GM23338 (cell line): ENCODE measurements at regions not wholly inside any gene's neighbourhood (a gene's known extent, or its start where the extent isn't known, plus 50 kb on each side); places are given as distances from the start of the nearest gene placed in this dataset.

ENCODE experiments used
- ATAC-seq: fragments of 200-7000 bp; cut with Tn5 transposase; 3 replicates; pipeline ENCODE4 v1.9.1; 2020
- DNase-seq: peaks from one replicate; pipeline ENCODE4 v3.0.0-alpha.2; 2015; ENCODE audit warnings: low spot score
- H2AFZ ChIP-seq: fragments of 200-600 bp; sonication (generic); 2 replicates; pipeline ENCODE4 v1.8.0; 2016; ENCODE audit warnings: antibody characterized with exemption, mild to moderate bottlenecking, moderate library complexity
- H3F3A ChIP-seq: fragments of 200-600 bp; sonication (generic); replicated peaks from 2 replicates; pipeline ENCODE4 v1.8.0; 2017; ENCODE audit warnings: antibody characterized with exemption, mixed run types, low read depth
- H3K27ac ChIP-seq: fragments of 200-600 bp; sonication (generic); 2 replicates; pipeline ENCODE4 v1.6.1; 2016; ENCODE audit warnings: low read depth
- H3K27me3 ChIP-seq: fragments of 200-600 bp; sonication (generic); 2 replicates; pipeline ENCODE4 v1.8.0; 2016; ENCODE audit warnings: mild to moderate bottlenecking, mixed run types, moderate library complexity; ENCODE audit not compliant: insufficient read depth
- H3K36me3 ChIP-seq: fragments of 200-600 bp; sonication (generic); 2 replicates; pipeline ENCODE4 v1.8.0; 2016; ENCODE audit warnings: mild to moderate bottlenecking; ENCODE audit not compliant: insufficient read depth
- H3K4me1 ChIP-seq: fragments of 200-600 bp; sonication (generic); 2 replicates; pipeline ENCODE4 v1.8.0; 2016; ENCODE audit warnings: mild to moderate bottlenecking, moderate library complexity; ENCODE audit not compliant: insufficient read depth
- H3K4me2 ChIP-seq: fragments of 200-600 bp; sonication (generic); 2 replicates; pipeline ENCODE4 v1.7.1; 2017; ENCODE audit warnings: mixed run types
- H3K4me3 ChIP-seq: fragments of 200-600 bp; sonication (generic); 2 replicates; pipeline ENCODE4 v1.6.1; 2016; ENCODE audit warnings: mixed run types
- H3K79me2 ChIP-seq: fragments of 200-600 bp; sonication (generic); replicated peaks from 2 replicates; pipeline ENCODE4 v1.8.0; 2017; ENCODE audit warnings: mild to moderate bottlenecking; ENCODE audit not compliant: insufficient read depth
- H3K9me2 ChIP-seq: fragments of 200-600 bp; sonication (generic); 2 replicates; pipeline ENCODE4 v1.8.0; 2017; ENCODE audit not compliant: insufficient read depth
- H4K20me1 ChIP-seq: fragments of 200-600 bp; sonication (generic); replicated peaks from 2 replicates; pipeline ENCODE4 v1.8.0; 2017; ENCODE audit warnings: mild to moderate bottlenecking; ENCODE audit not compliant: insufficient read depth
- H3K27ac Mint-ChIP-seq: 2 replicates; pipeline ENCODE4 v1.8.0; 2020; ENCODE audit warnings: inconsistent platforms, mild to moderate bottlenecking, moderate library complexity, mixed read lengths
- H3K27me3 Mint-ChIP-seq: 3 replicates; pipeline ENCODE4 v1.8.0; 2022; ENCODE audit warnings: low read depth, mild to moderate bottlenecking, moderate library complexity, mixed read lengths, inconsistent platforms; ENCODE audit not compliant: insufficient read depth, poor library complexity
- H3K36me3 Mint-ChIP-seq: 3 replicates; pipeline ENCODE4 v1.8.0; 2021; ENCODE audit warnings: low read depth, mild to moderate bottlenecking, inconsistent platforms, moderate library complexity, mixed read lengths
- H3K4me1 Mint-ChIP-seq: 3 replicates; pipeline ENCODE4 v1.8.0; 2020; ENCODE audit warnings: mild to moderate bottlenecking, inconsistent platforms, mixed read lengths
- H3K4me3 Mint-ChIP-seq: 3 replicates; pipeline ENCODE4 v1.8.0; 2021; ENCODE audit warnings: moderate library complexity, mild to moderate bottlenecking, inconsistent platforms, mixed read lengths
- H3K9me3 Mint-ChIP-seq: 3 replicates; pipeline ENCODE4 v1.8.0; 2020; ENCODE audit warnings: moderate library complexity, mild to moderate bottlenecking, inconsistent platforms, mixed read lengths
- CREB1 ChIP-seq: fragments of 250-450 bp; sonication (Bioruptor Pico); IDR thresholded peaks from 2 replicates; pipeline ENCODE4 v1.5.0; 2020; ENCODE audit warnings: low read depth, mild to moderate bottlenecking, moderate library complexity
- EZH2 ChIP-seq: fragments of 200-600 bp; sonication (generic); IDR thresholded peaks from one replicate; pipeline ENCODE4 v1.8.0; 2017; ENCODE audit warnings: antibody characterized with exemption, mild to moderate bottlenecking, low read depth; ENCODE audit not compliant: unreplicated experiment
- EZH2phosphoT487 ChIP-seq: fragments of 200-600 bp; sonication (generic); IDR thresholded peaks from one replicate; pipeline ENCODE4 v1.8.1; 2018; ENCODE audit warnings: antibody characterized with exemption; ENCODE audit not compliant: unreplicated experiment
- JUNB ChIP-seq: IDR thresholded peaks from one replicate; pipeline ENCODE4 v1.6.1; 2016; ENCODE audit warnings: antibody characterized with exemption; ENCODE audit not compliant: unreplicated experiment
- NANOG ChIP-seq: IDR thresholded peaks from 2 replicates; pipeline ENCODE4 v1.6.1; 2016; ENCODE audit warnings: antibody characterized with exemption, borderline replicate concordance
- POLR2AphosphoS5 ChIP-seq: IDR thresholded peaks from 2 replicates; pipeline ENCODE4 v1.6.1; 2016; ENCODE audit warnings: antibody characterized with exemption, low read depth
- STAT1 ChIP-seq: IDR thresholded peaks from one replicate; pipeline ENCODE4 v1.6.1; 2016; ENCODE audit warnings: antibody characterized with exemption; ENCODE audit not compliant: unreplicated experiment
- ZNF114 ChIP-seq: fragments of 250-450 bp; sonication (Bioruptor Pico); IDR thresholded peaks from 2 replicates; pipeline ENCODE4 v1.5.0; 2020; ENCODE audit warnings: mild to moderate bottlenecking, moderate library complexity
- ZNF331 ChIP-seq: fragments of 250-450 bp; sonication (Bioruptor Pico); IDR thresholded peaks from 2 replicates; pipeline ENCODE4 v1.5.0; 2020; ENCODE audit warnings: low read depth, mild to moderate bottlenecking, moderate library complexity
- TF ChIP-seq, protein P1 (sequence below): IDR thresholded peaks from 2 replicates; pipeline ENCODE4 v1.6.1; 2016; ENCODE audit warnings: antibody characterized with exemption
- TF ChIP-seq, protein P2 (sequence below), 2 experiments: fragments of 200-600 bp in 1 of 2; sonication (generic) in 1 of 2; conservative IDR thresholded peaks; 2 replicates each; pipeline versions ENCODE4 v1.5.1 to v1.6.1; 2016 to 2017; ENCODE audit warnings: antibody characterized with exemption in 2 of 2, low read depth in 2 of 2, mild to moderate bottlenecking in 2 of 2, moderate library complexity in 1 of 2
- TF ChIP-seq, protein P3 (sequence below): IDR thresholded peaks from one replicate; pipeline ENCODE4 v1.6.1; 2018; ENCODE audit warnings: antibody characterized with exemption; ENCODE audit not compliant: unreplicated experiment
- TF ChIP-seq, protein P4 (sequence below): fragments of 250-450 bp; sonication (Bioruptor Pico); IDR thresholded peaks from 2 replicates; pipeline ENCODE4 v1.5.0; 2020; ENCODE audit warnings: mild to moderate bottlenecking, moderate library complexity

DNA sequence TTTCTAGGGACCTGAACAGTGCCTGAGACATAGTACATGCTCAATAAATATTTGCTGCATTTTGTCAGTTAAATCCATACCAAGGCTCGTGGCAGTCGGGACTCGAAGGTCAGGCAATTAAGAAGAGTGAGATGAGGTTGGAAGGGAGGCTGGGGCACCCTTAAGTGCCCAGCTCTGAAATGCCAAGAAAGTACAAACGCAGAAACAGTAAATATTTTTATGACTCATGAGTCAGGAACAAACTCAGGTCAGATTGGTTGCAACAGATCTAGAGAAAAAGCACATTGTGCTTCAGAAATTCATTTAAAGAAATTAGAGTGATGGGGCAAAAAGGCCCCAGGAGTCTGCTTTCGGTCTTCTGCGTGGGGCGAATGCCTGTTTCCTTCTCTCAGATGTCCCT lies 83.0 kb upstream of the FZD10 start:
- no peak for DNase-seq
- H3K4me1 Mint-ChIP-seq, result no peaks in the 10 kb centered on the region
- no peaks in the 10 kb centered on the region for H3K4me1 ChIP-seq
- no peaks in the 10 kb centered on the region for H3K79me2 ChIP-seq
- no peak overlapping the region for H3K4me2 ChIP-seq
- peaks cover 100% of the 10 kb centered on the region for H3K9me3 Mint-ChIP-seq
- no peaks in the 10 kb centered on the region for H3F3A ChIP-seq
- H3K36me3 Mint-ChIP-seq, result peaks cover 62% of the 10 kb centered on the region
- H2AFZ ChIP-seq, result no peak overlapping the region
- H3K27me3 ChIP-seq, result peaks cover 15% of the 10 kb centered on the region; the same call in 1 of the 2 replicates
- H3K27ac ChIP-seq, result no peak overlapping the region
- no peaks in the 10 kb centered on the region for H3K36me3 ChIP-seq
- H3K4me3 ChIP-seq, result no peak overlapping the region
- ATAC-seq, result no peak
- no peak for TF ChIP-seq EZH2
- TF ChIP-seq, protein P1, sequence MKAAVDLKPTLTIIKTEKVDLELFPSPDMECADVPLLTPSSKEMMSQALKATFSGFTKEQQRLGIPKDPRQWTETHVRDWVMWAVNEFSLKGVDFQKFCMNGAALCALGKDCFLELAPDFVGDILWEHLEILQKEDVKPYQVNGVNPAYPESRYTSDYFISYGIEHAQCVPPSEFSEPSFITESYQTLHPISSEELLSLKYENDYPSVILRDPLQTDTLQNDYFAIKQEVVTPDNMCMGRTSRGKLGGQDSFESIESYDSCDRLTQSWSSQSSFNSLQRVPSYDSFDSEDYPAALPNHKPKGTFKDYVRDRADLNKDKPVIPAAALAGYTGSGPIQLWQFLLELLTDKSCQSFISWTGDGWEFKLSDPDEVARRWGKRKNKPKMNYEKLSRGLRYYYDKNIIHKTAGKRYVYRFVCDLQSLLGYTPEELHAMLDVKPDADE, result no peak
- TF ChIP-seq, protein P2, sequence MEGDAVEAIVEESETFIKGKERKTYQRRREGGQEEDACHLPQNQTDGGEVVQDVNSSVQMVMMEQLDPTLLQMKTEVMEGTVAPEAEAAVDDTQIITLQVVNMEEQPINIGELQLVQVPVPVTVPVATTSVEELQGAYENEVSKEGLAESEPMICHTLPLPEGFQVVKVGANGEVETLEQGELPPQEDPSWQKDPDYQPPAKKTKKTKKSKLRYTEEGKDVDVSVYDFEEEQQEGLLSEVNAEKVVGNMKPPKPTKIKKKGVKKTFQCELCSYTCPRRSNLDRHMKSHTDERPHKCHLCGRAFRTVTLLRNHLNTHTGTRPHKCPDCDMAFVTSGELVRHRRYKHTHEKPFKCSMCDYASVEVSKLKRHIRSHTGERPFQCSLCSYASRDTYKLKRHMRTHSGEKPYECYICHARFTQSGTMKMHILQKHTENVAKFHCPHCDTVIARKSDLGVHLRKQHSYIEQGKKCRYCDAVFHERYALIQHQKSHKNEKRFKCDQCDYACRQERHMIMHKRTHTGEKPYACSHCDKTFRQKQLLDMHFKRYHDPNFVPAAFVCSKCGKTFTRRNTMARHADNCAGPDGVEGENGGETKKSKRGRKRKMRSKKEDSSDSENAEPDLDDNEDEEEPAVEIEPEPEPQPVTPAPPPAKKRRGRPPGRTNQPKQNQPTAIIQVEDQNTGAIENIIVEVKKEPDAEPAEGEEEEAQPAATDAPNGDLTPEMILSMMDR (conservative IDR thresholded peaks at IDR 0.05; ENCODE audit: low read depth in 2 of 2), result no peak
- TF ChIP-seq, protein P3, sequence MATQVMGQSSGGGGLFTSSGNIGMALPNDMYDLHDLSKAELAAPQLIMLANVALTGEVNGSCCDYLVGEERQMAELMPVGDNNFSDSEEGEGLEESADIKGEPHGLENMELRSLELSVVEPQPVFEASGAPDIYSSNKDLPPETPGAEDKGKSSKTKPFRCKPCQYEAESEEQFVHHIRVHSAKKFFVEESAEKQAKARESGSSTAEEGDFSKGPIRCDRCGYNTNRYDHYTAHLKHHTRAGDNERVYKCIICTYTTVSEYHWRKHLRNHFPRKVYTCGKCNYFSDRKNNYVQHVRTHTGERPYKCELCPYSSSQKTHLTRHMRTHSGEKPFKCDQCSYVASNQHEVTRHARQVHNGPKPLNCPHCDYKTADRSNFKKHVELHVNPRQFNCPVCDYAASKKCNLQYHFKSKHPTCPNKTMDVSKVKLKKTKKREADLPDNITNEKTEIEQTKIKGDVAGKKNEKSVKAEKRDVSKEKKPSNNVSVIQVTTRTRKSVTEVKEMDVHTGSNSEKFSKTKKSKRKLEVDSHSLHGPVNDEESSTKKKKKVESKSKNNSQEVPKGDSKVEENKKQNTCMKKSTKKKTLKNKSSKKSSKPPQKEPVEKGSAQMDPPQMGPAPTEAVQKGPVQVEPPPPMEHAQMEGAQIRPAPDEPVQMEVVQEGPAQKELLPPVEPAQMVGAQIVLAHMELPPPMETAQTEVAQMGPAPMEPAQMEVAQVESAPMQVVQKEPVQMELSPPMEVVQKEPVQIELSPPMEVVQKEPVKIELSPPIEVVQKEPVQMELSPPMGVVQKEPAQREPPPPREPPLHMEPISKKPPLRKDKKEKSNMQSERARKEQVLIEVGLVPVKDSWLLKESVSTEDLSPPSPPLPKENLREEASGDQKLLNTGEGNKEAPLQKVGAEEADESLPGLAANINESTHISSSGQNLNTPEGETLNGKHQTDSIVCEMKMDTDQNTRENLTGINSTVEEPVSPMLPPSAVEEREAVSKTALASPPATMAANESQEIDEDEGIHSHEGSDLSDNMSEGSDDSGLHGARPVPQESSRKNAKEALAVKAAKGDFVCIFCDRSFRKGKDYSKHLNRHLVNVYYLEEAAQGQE, result no peak
- no peak for TF ChIP-seq ZNF114 (CRISPR knock-in tag)
- no peak for TF ChIP-seq POLR2AphosphoS5
- no peak for TF ChIP-seq ZNF331 (CRISPR knock-in tag)
- TF ChIP-seq EZH2phosphoT487, result no peak
- no peak for TF ChIP-seq CREB1 (CRISPR knock-in tag)
- TF ChIP-seq NANOG, result no peak
- TF ChIP-seq STAT1, result no peak
- TF ChIP-seq, protein P4, sequence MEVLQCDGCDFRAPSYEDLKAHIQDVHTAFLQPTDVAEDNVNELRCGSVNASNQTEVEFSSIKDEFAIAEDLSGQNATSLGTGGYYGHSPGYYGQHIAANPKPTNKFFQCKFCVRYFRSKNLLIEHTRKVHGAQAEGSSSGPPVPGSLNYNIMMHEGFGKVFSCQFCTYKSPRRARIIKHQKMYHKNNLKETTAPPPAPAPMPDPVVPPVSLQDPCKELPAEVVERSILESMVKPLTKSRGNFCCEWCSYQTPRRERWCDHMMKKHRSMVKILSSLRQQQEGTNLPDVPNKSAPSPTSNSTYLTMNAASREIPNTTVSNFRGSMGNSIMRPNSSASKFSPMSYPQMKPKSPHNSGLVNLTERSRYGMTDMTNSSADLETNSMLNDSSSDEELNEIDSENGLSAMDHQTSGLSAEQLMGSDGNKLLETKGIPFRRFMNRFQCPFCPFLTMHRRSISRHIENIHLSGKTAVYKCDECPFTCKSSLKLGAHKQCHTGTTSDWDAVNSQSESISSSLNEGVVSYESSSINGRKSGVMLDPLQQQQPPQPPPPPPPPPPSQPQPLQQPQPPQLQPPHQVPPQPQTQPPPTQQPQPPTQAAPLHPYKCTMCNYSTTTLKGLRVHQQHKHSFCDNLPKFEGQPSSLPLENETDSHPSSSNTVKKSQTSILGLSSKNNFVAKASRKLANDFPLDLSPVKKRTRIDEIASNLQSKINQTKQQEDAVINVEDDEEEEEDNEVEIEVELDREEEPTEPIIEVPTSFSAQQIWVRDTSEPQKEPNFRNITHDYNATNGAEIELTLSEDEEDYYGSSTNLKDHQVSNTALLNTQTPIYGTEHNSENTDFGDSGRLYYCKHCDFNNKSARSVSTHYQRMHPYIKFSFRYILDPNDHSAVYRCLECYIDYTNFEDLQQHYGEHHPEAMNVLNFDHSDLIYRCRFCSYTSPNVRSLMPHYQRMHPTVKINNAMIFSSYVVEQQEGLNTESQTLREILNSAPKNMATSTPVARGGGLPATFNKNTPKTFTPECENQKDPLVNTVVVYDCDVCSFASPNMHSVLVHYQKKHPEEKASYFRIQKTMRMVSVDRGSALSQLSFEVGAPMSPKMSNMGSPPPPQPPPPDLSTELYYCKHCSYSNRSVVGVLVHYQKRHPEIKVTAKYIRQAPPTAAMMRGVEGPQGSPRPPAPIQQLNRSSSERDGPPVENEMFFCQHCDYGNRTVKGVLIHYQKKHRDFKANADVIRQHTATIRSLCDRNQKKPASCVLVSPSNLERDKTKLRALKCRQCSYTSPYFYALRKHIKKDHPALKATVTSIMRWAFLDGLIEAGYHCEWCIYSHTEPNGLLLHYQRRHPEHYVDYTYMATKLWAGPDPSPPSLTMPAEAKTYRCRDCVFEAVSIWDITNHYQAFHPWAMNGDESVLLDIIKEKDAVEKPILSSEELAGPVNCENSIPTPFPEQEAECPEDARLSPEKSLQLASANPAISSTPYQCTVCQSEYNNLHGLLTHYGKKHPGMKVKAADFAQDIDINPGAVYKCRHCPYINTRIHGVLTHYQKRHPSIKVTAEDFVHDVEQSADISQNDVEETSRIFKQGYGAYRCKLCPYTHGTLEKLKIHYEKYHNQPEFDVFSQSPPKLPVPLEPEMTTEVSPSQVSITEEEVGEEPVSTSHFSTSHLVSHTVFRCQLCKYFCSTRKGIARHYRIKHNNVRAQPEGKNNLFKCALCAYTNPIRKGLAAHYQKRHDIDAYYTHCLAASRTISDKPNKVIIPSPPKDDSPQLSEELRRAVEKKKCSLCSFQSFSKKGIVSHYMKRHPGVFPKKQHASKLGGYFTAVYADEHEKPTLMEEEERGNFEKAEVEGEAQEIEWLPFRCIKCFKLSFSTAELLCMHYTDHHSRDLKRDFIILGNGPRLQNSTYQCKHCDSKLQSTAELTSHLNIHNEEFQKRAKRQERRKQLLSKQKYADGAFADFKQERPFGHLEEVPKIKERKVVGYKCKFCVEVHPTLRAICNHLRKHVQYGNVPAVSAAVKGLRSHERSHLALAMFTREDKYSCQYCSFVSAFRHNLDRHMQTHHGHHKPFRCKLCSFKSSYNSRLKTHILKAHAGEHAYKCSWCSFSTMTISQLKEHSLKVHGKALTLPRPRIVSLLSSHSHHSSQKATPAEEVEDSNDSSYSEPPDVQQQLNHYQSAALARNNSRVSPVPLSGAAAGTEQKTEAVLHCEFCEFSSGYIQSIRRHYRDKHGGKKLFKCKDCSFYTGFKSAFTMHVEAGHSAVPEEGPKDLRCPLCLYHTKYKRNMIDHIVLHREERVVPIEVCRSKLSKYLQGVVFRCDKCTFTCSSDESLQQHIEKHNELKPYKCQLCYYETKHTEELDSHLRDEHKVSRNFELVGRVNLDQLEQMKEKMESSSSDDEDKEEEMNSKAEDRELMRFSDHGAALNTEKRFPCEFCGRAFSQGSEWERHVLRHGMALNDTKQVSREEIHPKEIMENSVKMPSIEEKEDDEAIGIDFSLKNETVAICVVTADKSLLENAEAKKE (CRISPR knock-in tag), result no peak
- no peak for TF ChIP-seq JUNB
- no peaks in the 10 kb centered on the region for H3K9me2 ChIP-seq
- no peak overlapping the region for H3K27ac Mint-ChIP-seq
- no peak overlapping the region for H3K4me3 Mint-ChIP-seq
- no peaks in the 10 kb centered on the region for H4K20me1 ChIP-seq
- H3K27me3 Mint-ChIP-seq, result peaks cover 8% of the 10 kb centered on the region
